Breast epithelium (tissue), 3 donors: ENCODE measurements at regions not wholly inside any gene's neighbourhood (a gene's known extent, or its start where the extent isn't known, plus 50 kb on each side); places are given as distances from the start of the nearest gene placed in this dataset.

Experiments used
- POLR2A ChIP-seq: fragments of 450-650 bp; IDR thresholded peaks from one replicate; pipeline ENCODE4 v1.6.1; 2016; ENCODE audit warnings: antibody characterized with exemption, mild to moderate bottlenecking, moderate library complexity
- POLR2AphosphoS5 ChIP-seq, 3 donors: sonication (generic); formaldehyde crosslinking; IDR thresholded peaks; one replicate each; pipeline ENCODE4 v1.6.1; 2017; ENCODE audit warnings: antibody characterized with exemption in 3 of 3
- TF ChIP-seq, protein P1 (sequence below), 3 donors: fragments of 450-650 bp; IDR thresholded peaks; one replicate each; pipeline ENCODE4 v1.5.1; 2016 to 2017; ENCODE audit warnings: antibody characterized with exemption in 3 of 3, mild to moderate bottlenecking in 3 of 3, moderate library complexity in 3 of 3

- TF ChIP-seq, protein P1, sequence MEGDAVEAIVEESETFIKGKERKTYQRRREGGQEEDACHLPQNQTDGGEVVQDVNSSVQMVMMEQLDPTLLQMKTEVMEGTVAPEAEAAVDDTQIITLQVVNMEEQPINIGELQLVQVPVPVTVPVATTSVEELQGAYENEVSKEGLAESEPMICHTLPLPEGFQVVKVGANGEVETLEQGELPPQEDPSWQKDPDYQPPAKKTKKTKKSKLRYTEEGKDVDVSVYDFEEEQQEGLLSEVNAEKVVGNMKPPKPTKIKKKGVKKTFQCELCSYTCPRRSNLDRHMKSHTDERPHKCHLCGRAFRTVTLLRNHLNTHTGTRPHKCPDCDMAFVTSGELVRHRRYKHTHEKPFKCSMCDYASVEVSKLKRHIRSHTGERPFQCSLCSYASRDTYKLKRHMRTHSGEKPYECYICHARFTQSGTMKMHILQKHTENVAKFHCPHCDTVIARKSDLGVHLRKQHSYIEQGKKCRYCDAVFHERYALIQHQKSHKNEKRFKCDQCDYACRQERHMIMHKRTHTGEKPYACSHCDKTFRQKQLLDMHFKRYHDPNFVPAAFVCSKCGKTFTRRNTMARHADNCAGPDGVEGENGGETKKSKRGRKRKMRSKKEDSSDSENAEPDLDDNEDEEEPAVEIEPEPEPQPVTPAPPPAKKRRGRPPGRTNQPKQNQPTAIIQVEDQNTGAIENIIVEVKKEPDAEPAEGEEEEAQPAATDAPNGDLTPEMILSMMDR (IDR thresholded peaks at IDR 0.05), result no peak
- TF ChIP-seq POLR2A, result no peak
- TF ChIP-seq POLR2AphosphoS5 (IDR thresholded peaks at IDR 0.05), result no peak
These were observed 69.7 kb upstream of the DCN start for GRCh38 chr12:91252341-91252740.
